Suppressor macrophage (primary cell): ENCODE measurements at regions not wholly inside any gene's neighbourhood (a gene's known extent, or its start where the extent isn't known, plus 50 kb on each side); places are given as distances from the start of the nearest gene placed in this dataset.
A peak's percentile ranks its signal among the peaks of the same experiment; 100 is the strongest.
"Not testable (repeated sequence)": the region's sequence is repeated elsewhere in the genome, so short reads cannot be mapped to it uniquely, and the experiment has no call there.

Experiments used
- DNase-seq, 4 experiments: peaks; one replicate each; pipeline ENCODE4 v3.0.0-alpha.2; 2020 to 2022

- no peak for DNase-seq
These were observed 195.7 kb upstream of the IGFBP7 start for GRCh38 chr4:57305836-57306235.

- peak in 1 of 4 experiments; percentile 0 for DNase-seq
These were observed 193.0 kb upstream of the IGFBP7 start for GRCh38 chr4:57303012-57303751.

DNA sequence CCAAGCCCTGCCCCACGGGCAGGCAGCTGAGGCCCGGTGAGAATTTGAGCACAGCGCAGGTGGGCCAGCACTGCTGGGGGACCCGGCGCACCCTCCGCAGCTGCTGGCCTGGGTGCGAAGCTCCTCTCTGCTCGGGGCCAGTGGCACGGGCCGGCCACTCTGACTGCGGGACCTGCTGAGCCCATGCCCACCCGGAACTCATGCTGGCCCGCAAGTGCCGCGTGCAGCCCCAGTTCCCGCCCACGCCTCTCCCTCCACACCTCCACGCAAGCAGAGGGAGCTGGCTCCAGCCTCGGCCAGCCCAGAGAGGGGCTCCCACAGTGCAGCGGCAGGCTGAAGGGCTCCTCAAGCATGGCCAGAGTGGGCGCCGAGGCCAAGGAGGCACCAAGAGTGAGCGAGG, 190.1 kb upstream of the IGFBP7 start:
- not testable (repeated sequence) for DNase-seq

GRCh38 chr4:57291911-57292310, 181.7 kb upstream of the IGFBP7 start:
- DNase-seq, result no peak

DNA sequence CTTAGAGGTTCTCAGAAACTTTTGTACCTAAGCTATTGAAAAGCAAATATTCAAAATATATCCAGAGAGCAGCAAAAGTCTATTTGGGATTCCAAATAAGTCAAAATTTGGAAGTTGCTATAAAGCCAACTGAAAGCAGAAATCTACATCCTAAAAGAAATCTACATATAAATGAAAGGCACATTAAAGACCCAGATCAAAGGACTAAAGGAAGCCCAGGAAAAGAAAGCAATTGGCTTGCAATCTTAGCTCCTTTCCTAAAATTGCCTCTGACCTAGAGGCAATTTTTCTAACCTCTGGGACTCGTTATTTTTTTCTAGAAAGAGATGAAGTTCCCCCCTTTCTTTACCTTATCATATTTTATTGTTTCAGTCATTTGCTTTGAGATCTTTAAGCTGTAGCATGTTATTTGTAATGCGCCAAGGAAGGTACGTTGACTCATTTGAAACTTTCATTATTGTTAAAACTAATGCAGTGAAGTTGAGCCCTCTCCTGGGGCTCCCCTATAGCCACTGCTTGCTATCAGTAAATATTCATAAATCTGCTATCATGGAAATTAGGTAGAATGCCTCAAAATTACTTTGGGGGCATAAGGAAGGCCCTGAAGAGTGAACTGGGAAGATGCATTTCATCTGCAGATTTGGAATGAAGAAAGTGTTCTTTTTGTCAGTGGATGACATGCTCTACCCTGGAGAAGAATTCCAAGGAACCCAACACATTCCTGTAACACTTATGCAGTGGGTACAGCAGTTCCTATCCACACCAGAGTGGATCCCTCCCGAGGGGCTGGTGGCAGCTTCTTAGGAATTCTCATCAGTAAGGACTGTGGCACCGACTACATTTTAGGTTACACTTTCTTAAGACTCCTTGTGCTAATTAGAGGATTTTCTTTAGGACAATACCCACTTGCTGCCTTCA, 177.8 kb upstream of the IGFBP7 start:
- DNase-seq, result no peak

DNA sequence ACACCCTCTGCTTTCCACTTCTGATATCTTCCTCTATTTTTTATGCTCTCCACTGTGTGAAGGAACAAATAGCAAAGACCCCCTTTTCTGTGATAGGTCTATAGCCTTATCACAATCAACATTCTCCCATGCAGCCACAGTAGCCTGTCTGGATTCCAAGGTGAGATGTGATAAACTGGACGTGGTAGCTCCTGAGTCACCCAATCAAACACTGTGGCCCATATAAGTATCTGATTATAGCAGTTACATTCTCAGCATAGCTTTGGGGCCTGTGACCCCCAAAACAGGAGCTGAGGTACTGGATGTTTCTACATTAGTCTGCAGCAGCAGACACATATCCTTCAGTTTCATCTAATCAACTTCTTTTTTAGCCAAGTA, 172.7 kb upstream of the IGFBP7 start:
- no peak for DNase-seq

DNA sequence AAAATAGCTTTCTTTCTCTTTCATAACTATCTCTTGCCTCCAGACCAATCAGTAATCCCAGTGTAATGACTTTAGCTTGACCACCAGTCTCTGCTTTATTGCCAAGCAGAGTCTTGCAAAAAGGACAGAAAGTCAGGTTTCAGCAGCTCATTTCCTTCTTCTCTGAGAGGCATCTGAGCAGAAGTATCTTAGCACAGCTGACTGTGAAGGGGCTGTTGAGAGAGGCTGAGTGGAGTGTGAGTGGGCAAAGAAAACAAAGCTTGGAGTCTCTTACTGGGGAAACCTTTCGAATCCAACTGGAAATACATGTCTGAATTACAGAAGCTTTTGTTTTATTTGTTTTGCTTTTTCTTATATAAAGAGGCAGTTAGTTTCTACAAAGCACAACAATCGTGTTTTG, 170.3 kb upstream of the IGFBP7 start:
- DNase-seq, result no peak

GRCh38 chr4:57278780-57279179, 168.6 kb upstream of the IGFBP7 start:
- no peak for DNase-seq

GRCh38 chr4:57274082-57274481, 163.9 kb upstream of the IGFBP7 start:
- no peak for DNase-seq

DNA sequence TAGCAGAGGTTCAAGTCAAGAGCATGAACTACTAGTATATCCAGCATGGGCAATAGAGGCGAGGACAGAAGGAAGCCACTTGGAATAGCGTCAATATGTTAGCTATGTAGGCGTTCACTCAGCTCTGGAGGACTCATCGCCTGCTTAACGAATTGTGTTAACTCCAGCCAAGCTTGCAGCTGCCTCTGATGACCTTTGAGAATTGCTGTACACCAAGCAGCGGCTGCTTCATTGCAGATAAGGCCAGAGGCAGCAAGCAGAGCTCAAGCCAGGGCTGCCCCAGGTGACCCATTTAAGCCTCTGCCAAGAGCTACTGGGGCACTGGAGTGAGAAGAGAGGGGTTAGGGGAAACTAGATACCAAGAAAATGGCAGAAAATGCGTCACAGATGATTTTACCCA, 160.2 kb upstream of the IGFBP7 start:
- DNase-seq, result no peak

DNA sequence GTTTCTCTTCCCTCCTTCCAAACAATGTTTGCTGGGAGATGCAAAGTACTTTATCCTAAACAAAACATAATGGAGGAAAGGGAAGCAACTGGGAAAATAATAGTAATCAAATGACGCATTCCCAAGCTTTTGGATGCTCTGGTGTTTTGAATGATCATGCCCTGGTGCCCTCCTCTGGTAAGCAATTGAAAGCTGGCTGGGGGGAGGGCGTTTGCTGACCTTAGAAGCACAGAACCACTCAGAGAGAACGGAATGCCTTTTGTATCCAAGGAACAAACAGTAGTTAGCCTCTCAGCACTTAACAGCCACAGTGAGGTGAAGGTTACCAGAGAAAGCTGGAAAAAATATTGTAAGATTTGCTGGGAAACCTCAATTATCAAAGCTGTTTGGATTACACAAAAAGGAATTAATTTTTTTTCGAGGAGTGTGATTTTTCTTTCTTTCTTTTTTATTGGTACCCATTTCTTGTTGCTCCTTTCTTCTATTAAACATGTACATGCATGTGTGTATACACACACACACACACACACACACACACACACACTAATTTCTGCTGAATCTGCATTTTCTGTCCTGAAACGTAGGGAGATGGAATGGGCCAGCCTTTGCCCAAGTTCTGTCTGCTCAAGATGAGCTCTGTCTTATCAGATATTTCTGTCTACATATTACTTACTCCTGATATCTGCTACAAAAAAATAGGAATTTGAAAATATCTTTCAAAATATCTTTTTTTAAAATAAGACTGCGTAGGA, 155.8 kb upstream of the IGFBP7 start:
- no peak for DNase-seq

DNA sequence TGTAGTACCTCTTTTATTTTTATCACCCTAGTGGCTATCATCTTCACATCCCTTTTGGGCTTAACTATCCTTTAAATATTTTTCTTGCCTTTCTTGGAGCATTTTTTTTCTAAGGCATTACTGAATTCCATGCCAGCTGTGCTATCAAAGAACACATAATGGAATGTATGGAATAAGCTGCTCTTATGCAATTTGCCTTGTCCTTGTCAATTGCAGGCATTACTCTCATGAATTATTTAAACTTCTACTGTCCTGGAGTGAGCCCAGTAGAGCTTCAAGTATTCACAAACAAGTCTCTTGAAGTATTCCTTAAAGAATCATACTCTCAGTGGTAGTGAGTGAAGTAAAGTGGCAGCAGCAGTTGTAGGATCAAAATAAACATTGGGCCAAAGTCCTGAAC, 144.6 kb upstream of the IGFBP7 start:
- DNase-seq, result no peak

- DNase-seq, result peak in 1 of 4 experiments; percentile 1
These were observed 138.9 kb upstream of the IGFBP7 start for GRCh38 chr4:57249083-57249482.

GRCh38 chr4:57243076-57243475, 132.9 kb upstream of the IGFBP7 start:
- DNase-seq, result no peak

DNA sequence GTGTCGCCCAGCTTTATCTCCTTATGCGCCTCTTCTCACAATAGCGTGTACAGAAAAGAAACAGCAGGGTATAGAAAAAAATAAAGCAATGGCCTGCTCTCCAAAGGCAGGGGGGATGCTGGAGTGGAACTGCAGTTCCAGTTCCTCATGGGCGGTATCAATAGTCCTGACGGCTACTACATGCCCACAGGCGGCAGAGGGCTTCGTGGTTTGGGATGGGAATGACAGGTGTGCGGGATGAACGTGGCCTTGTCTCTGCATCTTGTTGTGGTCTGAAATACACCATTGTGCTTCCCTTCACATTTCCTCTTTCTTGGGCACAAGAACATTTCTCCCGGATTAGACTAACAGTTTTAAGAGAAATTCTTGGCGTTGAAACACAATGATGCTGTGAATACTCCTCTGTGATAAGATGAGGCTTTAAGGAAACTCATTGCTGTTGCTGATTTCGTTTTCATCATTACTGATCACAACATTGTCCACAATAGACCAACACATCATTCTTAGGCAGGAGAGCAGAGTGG, 124.1 kb upstream of the IGFBP7 start:
- no peak for DNase-seq

GRCh38 chr4:57233386-57233785, 123.2 kb upstream of the IGFBP7 start:
- DNase-seq, result no peak

DNA sequence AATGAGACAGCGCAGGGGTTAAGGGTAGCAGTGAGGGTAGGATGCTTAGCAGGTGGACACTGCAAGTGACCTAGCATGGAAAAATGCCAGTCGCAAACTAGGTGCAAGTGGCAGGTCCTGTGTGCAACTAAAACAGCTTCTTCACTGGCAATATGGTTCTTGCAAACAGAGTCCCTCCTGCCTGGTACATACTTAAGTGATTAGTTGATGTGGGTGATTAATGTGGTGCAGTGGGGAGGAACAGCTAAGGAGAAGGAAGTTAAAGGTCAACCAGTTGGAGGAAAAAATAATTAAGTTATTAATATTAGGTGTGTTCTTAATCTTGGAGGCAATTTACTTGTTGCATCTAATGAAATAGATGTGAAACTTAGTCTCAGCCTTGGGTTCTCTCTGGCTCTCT, 121.6 kb upstream of the IGFBP7 start:
- no peak for DNase-seq

DNA sequence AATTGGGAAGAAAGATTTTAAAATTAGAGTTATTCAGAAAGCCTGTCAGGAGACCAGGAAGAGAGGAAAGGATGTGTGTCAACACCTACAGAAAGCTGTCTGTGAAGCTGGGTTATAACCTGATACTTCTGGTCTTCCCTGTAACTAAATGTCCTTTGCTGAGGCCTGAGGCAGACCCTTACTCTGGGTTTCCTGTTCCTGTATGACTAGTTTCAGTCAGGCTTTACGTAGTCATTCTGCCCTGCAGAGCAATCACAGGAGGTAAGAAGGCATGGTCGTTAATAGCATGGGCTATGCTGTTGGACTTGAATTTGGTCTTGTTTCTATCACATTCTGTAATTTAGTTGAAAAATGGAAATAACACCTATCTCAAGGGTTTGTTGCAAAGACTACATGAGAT, 110.5 kb upstream of the IGFBP7 start:
- DNase-seq, result no peak

- no peak for DNase-seq
These were observed 110.0 kb upstream of the IGFBP7 start for GRCh38 chr4:57220172-57220571.

DNA sequence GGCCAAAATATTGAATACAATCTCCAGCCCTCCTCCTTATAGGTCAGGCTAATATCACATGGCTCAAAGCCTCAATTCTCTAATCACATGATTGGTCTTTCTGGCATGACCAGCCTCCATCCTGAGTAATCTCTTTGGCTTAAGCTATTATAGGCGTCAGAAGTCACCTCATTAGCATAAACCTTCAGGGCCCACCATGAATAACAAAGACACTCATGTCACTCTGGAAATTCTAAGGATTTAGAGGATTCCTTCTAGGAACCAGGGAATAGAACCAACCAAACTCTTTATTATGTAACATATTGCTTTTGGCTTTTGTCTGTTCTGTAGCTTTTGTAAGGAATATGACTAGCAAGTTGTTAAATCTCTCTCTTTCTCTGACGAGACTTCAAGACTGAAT, 109.2 kb upstream of the IGFBP7 start:
- DNase-seq, result no peak

- DNase-seq, result peak in 3 of 4 experiments; percentile 5 to 22 (median 11)
These were observed 104.6 kb upstream of the IGFBP7 start for GRCh38 chr4:57214654-57215411.

DNA sequence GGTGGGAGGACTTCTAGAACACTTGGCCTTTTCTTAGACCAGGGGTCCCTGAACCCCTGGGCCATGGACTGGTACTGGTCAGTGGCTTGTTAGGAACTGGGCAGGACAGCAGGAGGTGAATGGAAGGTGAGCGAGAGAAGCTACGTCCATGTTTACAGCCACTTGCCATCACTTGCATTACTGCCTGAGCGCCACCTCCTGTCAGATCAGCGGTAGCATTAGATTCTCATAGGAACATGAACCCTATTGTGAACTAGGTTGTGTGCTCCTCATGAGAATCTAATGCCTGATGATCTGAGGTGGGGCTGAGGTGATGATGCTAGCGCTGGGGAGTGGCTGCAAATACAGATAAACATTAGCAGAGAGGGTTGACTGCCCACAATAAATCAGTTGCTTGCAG, 100.9 kb upstream of the IGFBP7 start:
- DNase-seq, result no peak
